Prostate gland (tissue), 2 donors: ENCODE measurements at regions not wholly inside any gene's neighbourhood (a gene's known extent, or its start where the extent isn't known, plus 50 kb on each side); places are given as distances from the start of the nearest gene placed in this dataset.
"Not testable (repeated sequence)": the region's sequence is repeated elsewhere in the genome, so short reads cannot be mapped to it uniquely, and the experiment has no call there.

Experiments
- DNase-seq: peaks from one replicate; pipeline ENCODE4 v3.0.0-alpha.2; 2019; ENCODE audit warnings: low spot score
- H3K27ac ChIP-seq, 2 donors: fragments of 200-600 bp; sonication (generic); 2 replicates each; pipeline ENCODE4 v1.5.1; 2017 to 2019
- H3K27me3 ChIP-seq: fragments of 200-600 bp; sonication (generic); replicated peaks from 2 replicates; pipeline ENCODE4 v1.5.1; 2019; ENCODE audit not compliant: insufficient read depth
- H3K36me3 ChIP-seq, 2 donors: fragments of 200-600 bp; sonication (generic); 1 replicate in 1 of 2; 2 replicates in 1 of 2; pipeline versions ENCODE4 v1.5.1 to v1.8.1; 2017 to 2019
- H3K4me1 ChIP-seq: fragments of 200-600 bp; sonication (generic); replicated peaks from 2 replicates; pipeline ENCODE4 v1.5.1; 2019
- H3K4me3 ChIP-seq, 2 donors: fragments of 200-600 bp; sonication (generic); 2 replicates each; pipeline ENCODE4 v1.5.1; 2017 to 2019
- H3K9me3 ChIP-seq: fragments of 200-600 bp; sonication (generic); 2 replicates; pipeline ENCODE4 v1.5.1; 2017
- POLR2A ChIP-seq: fragments of 450-650 bp; IDR thresholded peaks from one replicate; pipeline ENCODE4 v1.6.1; 2016; ENCODE audit warnings: antibody characterized with exemption, mild to moderate bottlenecking
- POLR2AphosphoS5 ChIP-seq: sonication (generic); formaldehyde crosslinking; IDR thresholded peaks from one replicate; pipeline ENCODE4 v1.6.1; 2017; ENCODE audit warnings: antibody characterized with exemption
- WGBS: methylation state at CpG from one replicate; pipeline ENCODE4 v1.1.5; 2018; 5-methylcytosine and 5-hydroxymethylcytosine counted together
- intact Hi-C: fragments of 100-400 bp; cut with DNase I; formaldehyde crosslinking; loops from one replicate; pipeline ENCODE4 v1.14.2; 2022
- TF ChIP-seq, protein P1 (sequence below), 4 experiments: fragments of 200-600 bp in 2 of 4; fragments of 450-650 bp in 2 of 4; sonication (generic) in 2 of 4; IDR thresholded peaks; 1 replicate in 3 of 4; 2 replicates in 1 of 4; pipeline ENCODE4 v1.5.1; 2016 to 2019; ENCODE audit warnings: antibody characterized with exemption in 4 of 4, mild to moderate bottlenecking in 2 of 4, moderate library complexity in 2 of 4

DNA sequence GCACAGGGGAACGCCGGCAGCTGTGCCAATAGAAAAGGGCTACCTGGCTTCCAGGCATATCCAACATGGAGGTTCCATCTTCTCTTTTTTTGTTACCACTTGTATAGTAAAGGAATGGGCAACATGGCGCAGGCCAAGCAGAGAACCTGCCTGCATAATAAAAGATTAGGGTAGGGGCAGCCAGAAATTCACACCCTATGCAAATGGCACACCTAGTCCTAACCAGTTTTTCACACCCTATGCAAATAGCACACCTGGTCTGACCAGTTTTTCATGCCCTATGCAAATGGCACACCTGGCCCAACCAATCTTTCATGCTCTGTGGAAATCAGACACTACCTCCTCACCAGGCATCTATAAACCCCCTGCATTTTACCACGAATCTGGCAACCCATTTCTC, 369.5 kb downstream of the IPMK start:
- 52% methylated on average over 4 of the region's 4 CpGs for WGBS
- DNase-seq, result no peak
- TF ChIP-seq, protein P1, sequence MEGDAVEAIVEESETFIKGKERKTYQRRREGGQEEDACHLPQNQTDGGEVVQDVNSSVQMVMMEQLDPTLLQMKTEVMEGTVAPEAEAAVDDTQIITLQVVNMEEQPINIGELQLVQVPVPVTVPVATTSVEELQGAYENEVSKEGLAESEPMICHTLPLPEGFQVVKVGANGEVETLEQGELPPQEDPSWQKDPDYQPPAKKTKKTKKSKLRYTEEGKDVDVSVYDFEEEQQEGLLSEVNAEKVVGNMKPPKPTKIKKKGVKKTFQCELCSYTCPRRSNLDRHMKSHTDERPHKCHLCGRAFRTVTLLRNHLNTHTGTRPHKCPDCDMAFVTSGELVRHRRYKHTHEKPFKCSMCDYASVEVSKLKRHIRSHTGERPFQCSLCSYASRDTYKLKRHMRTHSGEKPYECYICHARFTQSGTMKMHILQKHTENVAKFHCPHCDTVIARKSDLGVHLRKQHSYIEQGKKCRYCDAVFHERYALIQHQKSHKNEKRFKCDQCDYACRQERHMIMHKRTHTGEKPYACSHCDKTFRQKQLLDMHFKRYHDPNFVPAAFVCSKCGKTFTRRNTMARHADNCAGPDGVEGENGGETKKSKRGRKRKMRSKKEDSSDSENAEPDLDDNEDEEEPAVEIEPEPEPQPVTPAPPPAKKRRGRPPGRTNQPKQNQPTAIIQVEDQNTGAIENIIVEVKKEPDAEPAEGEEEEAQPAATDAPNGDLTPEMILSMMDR (IDR thresholded peaks at IDR 0.05), result no peak
- TF ChIP-seq POLR2AphosphoS5, result no peak
- TF ChIP-seq POLR2A, result no peak

DNA sequence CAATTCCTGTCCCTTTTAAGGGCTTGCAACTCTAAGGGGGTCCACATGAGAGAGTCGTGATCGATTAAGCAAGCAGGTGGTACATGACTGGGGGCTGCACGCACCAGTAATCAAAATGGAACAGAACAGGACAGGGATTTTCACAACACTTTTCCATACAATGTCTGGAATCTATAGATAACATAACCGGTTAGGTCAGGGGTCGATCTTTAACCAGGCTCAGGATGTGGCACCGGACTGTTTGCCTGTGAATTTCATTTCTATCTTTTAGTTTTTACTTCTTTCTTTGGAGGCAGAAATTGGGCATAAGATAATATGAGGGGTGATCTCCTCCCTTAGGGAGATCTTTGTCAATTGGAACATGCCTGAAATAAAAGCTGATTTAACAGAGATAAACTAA, 370.1 kb downstream of the IPMK start:
- DNase-seq, result no peak
- H3K27ac ChIP-seq, result no peak overlapping the region
- TF ChIP-seq, protein P1 (IDR thresholded peaks at IDR 0.05), result no peak
- no peak for TF ChIP-seq POLR2AphosphoS5
- TF ChIP-seq POLR2A, result no peak
- intact Hi-C loops, result no loop called here
- no peaks in the 10 kb centered on the region for H3K27me3 ChIP-seq
- H3K9me3 ChIP-seq, result no peaks in the 10 kb centered on the region
- WGBS, result 87% methylated on average over 6 of the region's 6 CpGs
- no peak overlapping the region for H3K4me3 ChIP-seq
- H3K4me1 ChIP-seq, result no peaks in the 10 kb centered on the region
- H3K36me3 ChIP-seq, result no peaks in the 10 kb centered on the region

More for the DNA sequence above, 369.5 kb downstream of the IPMK start:
- intact Hi-C loops, result no loop called here
- no peaks in the 10 kb centered on the region for H3K4me1 ChIP-seq
- no peaks in the 10 kb centered on the region for H3K9me3 ChIP-seq
- no peak overlapping the region for H3K4me3 ChIP-seq
- H3K27me3 ChIP-seq, result no peaks in the 10 kb centered on the region
- H3K36me3 ChIP-seq, result no peaks in the 10 kb centered on the region
- no peak overlapping the region for H3K27ac ChIP-seq

DNA sequence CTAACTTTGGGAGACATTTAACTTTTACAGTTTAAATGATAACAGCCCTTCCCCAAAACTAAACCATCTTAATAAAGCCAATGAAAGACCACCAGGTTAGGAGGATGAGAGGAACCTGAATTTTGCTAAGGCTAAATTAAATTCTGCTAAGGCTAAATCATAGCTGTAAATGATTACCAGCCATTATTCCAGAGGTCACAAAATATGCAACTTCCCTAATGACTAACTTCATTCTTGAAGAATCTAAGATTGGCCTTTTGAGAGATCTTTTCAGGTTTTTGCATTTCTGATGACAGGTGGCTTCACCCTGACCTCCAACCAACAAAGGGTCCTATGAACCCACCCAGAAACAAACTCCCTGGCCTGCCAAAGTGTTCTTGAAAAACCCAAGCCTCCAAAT, 373.3 kb downstream of the IPMK start:
- no peaks in the 10 kb centered on the region for H3K9me3 ChIP-seq
- H3K4me3 ChIP-seq, result no peak overlapping the region
- H3K36me3 ChIP-seq, result no peaks in the 10 kb centered on the region
- no peaks in the 10 kb centered on the region for H3K4me1 ChIP-seq
- no peak for DNase-seq
- TF ChIP-seq, protein P1 (IDR thresholded peaks at IDR 0.05), result no peak
- intact Hi-C loops, result no loop called here
- no peak overlapping the region for H3K27ac ChIP-seq
- no peaks in the 10 kb centered on the region for H3K27me3 ChIP-seq

DNA sequence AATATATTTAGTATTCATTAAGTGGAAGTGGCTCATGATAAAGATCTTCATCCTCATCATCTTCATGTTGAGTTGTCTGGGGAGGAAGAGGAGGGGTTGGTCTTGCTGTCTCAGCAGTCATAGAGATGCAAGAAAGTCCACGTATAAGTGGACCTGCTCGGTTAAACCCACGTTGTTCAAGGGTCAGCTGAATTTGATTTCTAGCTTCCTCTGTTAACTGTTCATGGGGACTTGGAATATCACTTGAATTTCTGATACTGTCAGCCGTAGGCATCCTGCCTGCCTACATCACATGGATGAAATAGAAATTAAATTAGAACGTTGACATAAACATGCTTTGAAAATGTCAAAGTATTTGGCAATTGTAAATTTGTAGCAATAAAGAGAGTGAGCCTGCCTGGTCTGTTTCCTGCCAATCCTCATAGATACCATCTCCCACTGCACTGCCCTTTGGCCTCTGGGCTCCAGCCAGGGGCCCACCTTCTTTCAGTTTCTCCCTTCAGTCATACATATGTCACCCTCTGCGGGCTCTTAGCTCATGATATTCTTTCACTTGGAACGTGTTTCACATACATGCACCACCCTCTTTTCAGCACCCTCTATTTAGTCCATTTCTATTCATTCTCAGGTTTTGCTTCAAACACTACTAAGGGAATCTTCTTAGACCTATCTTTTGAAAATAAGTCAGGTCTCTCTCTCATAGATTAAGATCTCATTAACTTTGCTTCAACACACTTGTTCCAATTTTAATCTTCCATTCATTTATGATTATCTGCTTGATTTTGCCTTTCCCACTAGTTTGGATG, 376.3 kb downstream of the IPMK start:
- WGBS, result 76% methylated on average over 7 of the region's 7 CpGs
- Histone ChIP-seq H3K27me3 (no peaks in the 10 kb centered on the region), H3K36me3 (no peaks in the 10 kb centered on the region), H3K4me3 (no peak overlapping the region), H3K9me3 (no peaks in the 10 kb centered on the region), H3K4me1 (no peaks in the 10 kb centered on the region), H3K27ac (no peak overlapping the region)
- intact Hi-C loops, result no loop called here
- DNase-seq, result no peak
- TF ChIP-seq POLR2A, result no peak

DNA sequence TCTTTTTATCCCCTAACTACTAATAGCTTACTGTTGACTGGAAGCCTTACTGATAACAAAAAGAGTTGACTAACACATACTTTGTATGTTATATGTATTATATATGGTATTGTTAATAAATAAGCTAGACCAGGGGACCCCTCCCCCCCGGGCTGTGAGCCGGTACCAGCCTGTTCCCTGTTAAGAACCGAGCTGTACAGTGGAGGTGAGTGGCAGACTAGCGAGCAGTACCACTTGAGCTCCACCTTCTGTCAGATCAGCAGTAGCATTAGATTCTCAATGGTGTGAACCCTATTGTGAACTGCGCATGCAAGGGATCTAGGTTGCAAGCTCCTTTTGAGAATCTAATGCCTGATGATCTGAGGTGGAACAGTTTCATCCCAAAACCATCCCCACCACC, 377.0 kb downstream of the IPMK start:
- TF ChIP-seq POLR2AphosphoS5, result no peak
- no peak for TF ChIP-seq POLR2A
- TF ChIP-seq, protein P1 (IDR thresholded peaks at IDR 0.05), result no peak
- H3K27me3 ChIP-seq, result no peaks in the 10 kb centered on the region
- intact Hi-C loops, result no loop called here
- no peak overlapping the region for H3K27ac ChIP-seq
- H3K4me1 ChIP-seq, result no peaks in the 10 kb centered on the region
- no peak for DNase-seq
- no peak overlapping the region for H3K4me3 ChIP-seq
- H3K36me3 ChIP-seq, result no peaks in the 10 kb centered on the region
- H3K9me3 ChIP-seq, result no peaks in the 10 kb centered on the region
- WGBS, result 93% methylated on average over 5 of the region's 5 CpGs

DNA sequence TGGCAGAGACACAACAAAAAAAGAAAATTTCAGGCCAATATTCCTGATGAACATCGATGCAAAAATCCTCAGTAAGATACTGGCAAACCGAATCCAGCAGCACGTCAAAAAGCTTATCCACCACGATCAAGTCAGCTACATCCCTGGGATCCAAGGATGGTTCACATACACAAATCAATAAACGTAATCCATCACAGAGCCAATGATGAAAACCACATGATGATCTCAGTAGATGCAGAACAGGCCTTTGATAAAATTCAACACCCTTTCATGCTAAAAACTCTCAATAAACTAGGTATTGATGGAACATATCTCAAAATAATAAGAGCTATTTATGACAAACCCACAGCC, 382.1 kb downstream of the IPMK start:
- H3K9me3 ChIP-seq, H3K27ac ChIP-seq, H3K27me3 ChIP-seq, DNase-seq, H3K36me3 ChIP-seq, intact Hi-C loops, H3K4me3 ChIP-seq, H3K4me1 ChIP-seq: not testable (repeated sequence)
- WGBS, result 86% methylated on average over 5 of the region's 5 CpGs
